Upper lobe of left lung (tissue), 6 donors: ENCODE measurements at regions not wholly inside any gene's neighbourhood (a gene's known extent, or its start where the extent isn't known, plus 50 kb on each side); places are given as distances from the start of the nearest gene placed in this dataset.

Experiments used
- ATAC-seq, 2 donors: fragments of 200-7000 bp; cut with Tn5 transposase; one replicate each; pipeline ENCODE4 v1.9.1; 2022; ENCODE audit warnings: mild to moderate bottlenecking in 2 of 2, moderate library complexity in 2 of 2; ENCODE audit not compliant: low FRiP score in 2 of 2
- DNase-seq, 2 donors: peaks; one replicate each; pipeline ENCODE4 v3.0.0-alpha.2; 2019 to 2020
- H3K27ac ChIP-seq, 4 donors: fragments of 200-600 bp; sonication (generic); one replicate each; pipeline ENCODE4 v1.5.1; 2016 to 2019
- H3K27me3 ChIP-seq, 4 donors: fragments of 200-600 bp; sonication (generic); one replicate each; pipeline ENCODE4 v1.5.1; 2017 to 2019
- H3K36me3 ChIP-seq, 4 donors: fragments of 200-600 bp; sonication (generic); one replicate each; pipeline ENCODE4 v1.5.1; 2016 to 2019
- H3K4me1 ChIP-seq, 4 donors: fragments of 200-600 bp; sonication (generic); one replicate each; pipeline ENCODE4 v1.5.1; 2018 to 2019
- H3K4me3 ChIP-seq, 4 donors: fragments of 200-600 bp; sonication (generic); one replicate each; pipeline ENCODE4 v1.5.1; 2017 to 2019; ENCODE audit warnings: mild to moderate bottlenecking in 2 of 4, moderate library complexity in 1 of 4
- H3K9me3 ChIP-seq, 4 donors: fragments of 200-600 bp; sonication (generic); one replicate each; pipeline ENCODE4 v1.5.1; 2018 to 2019
- EP300 ChIP-seq, 4 donors: sonication (generic); formaldehyde crosslinking; IDR thresholded peaks; one replicate each; pipeline ENCODE4 v1.5.1; 2017; ENCODE audit warnings: antibody characterized with exemption in 4 of 4, control low read depth in 2 of 4
- POLR2A ChIP-seq, 4 donors: fragments of 450-650 bp; IDR thresholded peaks; one replicate each; pipeline ENCODE4 v1.5.1; 2016 to 2017; ENCODE audit warnings: antibody characterized with exemption in 4 of 4, mild to moderate bottlenecking in 2 of 4
- POLR2AphosphoS5 ChIP-seq, 2 donors: sonication (generic); formaldehyde crosslinking; IDR thresholded peaks; one replicate each; pipeline ENCODE4 v1.5.1; 2017; ENCODE audit warnings: antibody characterized with exemption in 2 of 2
- WGBS, 2 donors: methylation state at CpG; one replicate each; pipeline ENCODE4 v1.1.5; 2017 to 2018; 5-methylcytosine and 5-hydroxymethylcytosine counted together
- TF ChIP-seq, protein P1 (sequence below), 6 experiments: fragments of 450-650 bp in 4 of 6; fragments of 200-600 bp in 2 of 6; sonication (generic) in 2 of 6; IDR thresholded peaks; one replicate each; pipeline ENCODE4 v1.5.1; 2016 to 2019; ENCODE audit warnings: antibody characterized with exemption in 6 of 6
- donor health status: DM: no; HTN: no; CAD: no; lungs with moderate emphysema.
- donor health status: DM: no; HTN: yes; CAD: no; lungs with severe emphysema.

DNA sequence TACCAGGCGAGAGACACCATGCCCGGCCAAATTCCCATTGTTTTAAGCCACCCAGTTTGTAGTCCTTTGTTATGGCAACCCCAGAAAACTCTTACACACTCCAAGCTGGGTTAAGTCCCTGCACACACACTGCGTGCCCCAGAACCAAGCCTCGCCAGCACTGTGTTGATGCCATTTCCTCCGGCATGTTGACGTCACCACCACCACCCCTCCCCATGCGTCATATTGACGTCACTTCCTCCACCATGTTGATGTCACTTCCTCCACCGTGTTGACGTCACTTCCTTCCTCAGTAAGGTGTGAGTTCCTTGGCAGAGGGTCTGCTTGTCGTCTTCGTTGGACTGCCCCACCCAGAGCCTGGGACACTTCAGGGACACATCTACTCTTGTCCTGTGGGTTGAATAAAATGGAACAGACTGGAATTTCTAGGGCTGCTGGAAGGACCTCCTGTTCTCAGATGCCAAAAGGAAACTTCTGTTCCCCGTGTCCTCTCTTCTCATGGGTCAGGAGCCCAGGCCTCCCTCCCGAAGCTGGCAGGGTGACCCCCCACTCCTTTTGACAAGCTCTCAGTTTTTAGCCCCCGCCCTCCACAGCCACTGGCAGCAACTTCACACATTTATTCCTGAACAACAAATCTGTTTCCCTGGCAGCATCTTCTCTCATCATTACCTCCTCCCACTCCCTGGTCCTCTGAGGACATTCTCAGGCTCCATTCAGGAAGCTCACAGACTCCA lies 643.3 kb downstream of the NPHP4 start:
- DNase-seq (no peak), ATAC-seq (no peak)
- TF ChIP-seq EP300 (IDR thresholded peaks at IDR 0.05) (no peak), POLR2AphosphoS5 (IDR thresholded peaks at IDR 0.05) (no peak), POLR2A (IDR thresholded peaks at IDR 0.05) (no peak)
- TF ChIP-seq, protein P1, sequence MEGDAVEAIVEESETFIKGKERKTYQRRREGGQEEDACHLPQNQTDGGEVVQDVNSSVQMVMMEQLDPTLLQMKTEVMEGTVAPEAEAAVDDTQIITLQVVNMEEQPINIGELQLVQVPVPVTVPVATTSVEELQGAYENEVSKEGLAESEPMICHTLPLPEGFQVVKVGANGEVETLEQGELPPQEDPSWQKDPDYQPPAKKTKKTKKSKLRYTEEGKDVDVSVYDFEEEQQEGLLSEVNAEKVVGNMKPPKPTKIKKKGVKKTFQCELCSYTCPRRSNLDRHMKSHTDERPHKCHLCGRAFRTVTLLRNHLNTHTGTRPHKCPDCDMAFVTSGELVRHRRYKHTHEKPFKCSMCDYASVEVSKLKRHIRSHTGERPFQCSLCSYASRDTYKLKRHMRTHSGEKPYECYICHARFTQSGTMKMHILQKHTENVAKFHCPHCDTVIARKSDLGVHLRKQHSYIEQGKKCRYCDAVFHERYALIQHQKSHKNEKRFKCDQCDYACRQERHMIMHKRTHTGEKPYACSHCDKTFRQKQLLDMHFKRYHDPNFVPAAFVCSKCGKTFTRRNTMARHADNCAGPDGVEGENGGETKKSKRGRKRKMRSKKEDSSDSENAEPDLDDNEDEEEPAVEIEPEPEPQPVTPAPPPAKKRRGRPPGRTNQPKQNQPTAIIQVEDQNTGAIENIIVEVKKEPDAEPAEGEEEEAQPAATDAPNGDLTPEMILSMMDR (IDR thresholded peaks at IDR 0.05): no peak
- H3K4me1 ChIP-seq: no peaks in the 10 kb centered on the region
- peaks cover 0 to 4% (median 0%) of the 10 kb centered on the region in 4 donors for H3K9me3 ChIP-seq
- no peak overlapping the region for H3K4me3 ChIP-seq
- H3K27me3 ChIP-seq: no peaks in the 10 kb centered on the region
- 79 to 84% methylated on average over 15 of the region's 15 CpGs for WGBS, 2 donors
- H3K36me3 ChIP-seq: no peaks in the 10 kb centered on the region
- H3K27ac ChIP-seq: no peak overlapping the region

DNA sequence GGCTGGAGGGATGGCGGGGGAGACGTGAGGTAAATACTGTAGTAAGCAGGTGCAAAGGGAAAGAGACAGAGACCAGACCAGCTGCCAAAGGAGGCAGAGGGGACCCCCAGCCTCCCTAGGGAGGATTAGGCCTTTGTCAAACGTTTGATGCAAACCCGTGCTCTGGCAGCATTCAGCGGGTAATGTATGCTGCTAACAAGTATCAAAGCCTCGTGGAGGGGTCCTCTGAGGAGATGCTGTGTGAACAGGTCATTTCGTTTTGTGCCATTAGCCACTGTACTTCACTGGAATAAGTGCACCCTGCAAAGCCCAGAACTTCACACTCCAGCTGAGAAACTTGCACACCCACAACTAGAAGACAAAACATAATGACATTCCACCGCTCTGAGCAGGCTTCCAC lies 644.5 kb downstream of the NPHP4 start:
- 68 to 75% methylated on average over 8 of the region's 8 CpGs for WGBS, 2 donors
- TF ChIP-seq EP300 (IDR thresholded peaks at IDR 0.05): no peak
- TF ChIP-seq POLR2A (IDR thresholded peaks at IDR 0.05): no peak
- no peak for TF ChIP-seq POLR2AphosphoS5 (IDR thresholded peaks at IDR 0.05)
- TF ChIP-seq, protein P1 (IDR thresholded peaks at IDR 0.05): no peak

GRCh38 chr1:5345556-5345955 lies 646.7 kb downstream of the NPHP4 start:
- H3K4me1 ChIP-seq: no peaks in the 10 kb centered on the region
- ATAC-seq (no peak), DNase-seq (no peak)
- no peak overlapping the region for H3K4me3 ChIP-seq
- H3K36me3 ChIP-seq: no peaks in the 10 kb centered on the region
- no peaks in the 10 kb centered on the region for H3K27me3 ChIP-seq
- TF ChIP-seq EP300 (IDR thresholded peaks at IDR 0.05) (no peak), POLR2AphosphoS5 (IDR thresholded peaks at IDR 0.05) (no peak), POLR2A (IDR thresholded peaks at IDR 0.05) (no peak)
- TF ChIP-seq, protein P1 (IDR thresholded peaks at IDR 0.05): no peak
- no peak overlapping the region for H3K27ac ChIP-seq
- WGBS, 2 donors: 83 to 85% methylated on average over 8 of the region's 8 CpGs
- peaks cover 0 to 4% (median 0%) of the 10 kb centered on the region in 4 donors for H3K9me3 ChIP-seq

More for the DNA sequence above, 644.5 kb downstream of the NPHP4 start:
- Histone ChIP-seq H3K36me3 (no peaks in the 10 kb centered on the region), H3K4me1 (no peaks in the 10 kb centered on the region), H3K27me3 (no peaks in the 10 kb centered on the region), H3K4me3 (no peak overlapping the region), H3K9me3 (peaks cover 0 to 4% (median 0%) of the 10 kb centered on the region in 4 donors), H3K27ac (no peak overlapping the region)
- ATAC-seq: no peak
- DNase-seq: no peak

GRCh38 chr1:5343256-5344020 lies 648.8 kb downstream of the NPHP4 start:
- H3K9me3 ChIP-seq: no peaks in the 10 kb centered on the region
- H3K4me1 ChIP-seq: no peaks in the 10 kb centered on the region
- H3K36me3 ChIP-seq: no peaks in the 10 kb centered on the region
- no peak overlapping the region for H3K27ac ChIP-seq
- ATAC-seq: no peak
- H3K4me3 ChIP-seq: no peak overlapping the region
- no peak for DNase-seq
- no peaks in the 10 kb centered on the region for H3K27me3 ChIP-seq
- TF ChIP-seq POLR2A (IDR thresholded peaks at IDR 0.05): no peak
- no peak for TF ChIP-seq POLR2AphosphoS5 (IDR thresholded peaks at IDR 0.05)
- TF ChIP-seq, protein P1 (IDR thresholded peaks at IDR 0.05): no peak
- TF ChIP-seq EP300 (IDR thresholded peaks at IDR 0.05): no peak
- WGBS, 2 donors: 88 to 91% methylated on average over 10 of the region's 10 CpGs
